H1 (cell line): ENCODE measurements at regions not wholly inside any gene's neighbourhood (a gene's known extent, or its start where the extent isn't known, plus 50 kb on each side); places are given as distances from the start of the nearest gene placed in this dataset.

Experiments used
- CTCF ChIA-PET: fragments of 300-600 bp; sonication (Branson Sonifier 250); formaldehyde crosslinking; loops from one replicate; lab custom pipeline; 2021; ENCODE audit not compliant: partially characterized antibody; lab: Charles Lee
- POLR2A ChIA-PET: fragments of 300-600 bp; sonication (Branson Sonifier 250); formaldehyde crosslinking; loops from one replicate; lab custom pipeline; 2021; ENCODE audit warnings: inconsistent platforms; ENCODE audit not compliant: partially characterized antibody; lab: Charles Lee
- DNase-seq, 2 experiments: peaks; one replicate each; pipeline versions ENCODE4 v3.0.0 to v3.0.0-alpha.2; 2010 to 2022; ENCODE audit warnings: low spot score in 2 of 2, low read depth in 1 of 2, mixed read lengths in 1 of 2
- FAIRE-seq: peaks from 2 replicates; lab custom pipeline; 2011; peaks lifted over from hg19 to GRCh38; lab: Jason Lieb, UNC
- H2AFZ ChIP-seq: 2 replicates; pipeline ENCODE4 v1.8.1; 2012; ENCODE audit warnings: low read length, inconsistent platforms
- H2AK5ac ChIP-seq: 2 replicates; pipeline ENCODE4 v1.6.1; 2013; ENCODE audit warnings: low read depth, low read length
- H2BK120ac ChIP-seq: replicated peaks from 2 replicates; pipeline ENCODE3; 2013; ENCODE audit warnings: low read depth, low read length, inconsistent platforms
- H2BK12ac ChIP-seq: 2 replicates; pipeline ENCODE4 v1.6.1; 2013; ENCODE audit warnings: low read depth, low read length
- H2BK15ac ChIP-seq: 2 replicates; pipeline ENCODE4 v1.6.1; 2013; ENCODE audit warnings: low read length
- H2BK20ac ChIP-seq: 2 replicates; pipeline ENCODE4 v1.6.1; 2013; ENCODE audit warnings: low read length
- H2BK5ac ChIP-seq: 2 replicates; pipeline ENCODE4 v1.6.1; 2013; ENCODE audit warnings: low read depth, low read length
- H3K14ac ChIP-seq: 2 replicates; pipeline ENCODE4 v1.6.1; 2013; ENCODE audit warnings: inconsistent platforms; ENCODE audit not compliant: insufficient read length
- H3K18ac ChIP-seq: 2 replicates; pipeline ENCODE4 v1.6.1; 2013; ENCODE audit warnings: low read length; ENCODE audit errors: extremely low read depth
- H3K23ac ChIP-seq: 2 replicates; pipeline ENCODE4 v1.6.1; 2013; ENCODE audit warnings: inconsistent platforms; ENCODE audit not compliant: insufficient read length
- H3K23me2 ChIP-seq: 2 replicates; pipeline ENCODE4 v1.6.1; 2013; ENCODE audit warnings: low read depth, low read length
- H3K27ac ChIP-seq: 2 replicates; pipeline ENCODE4 v1.6.1; 2011; ENCODE audit warnings: low read depth, low read length, inconsistent platforms
- H3K27me3 ChIP-seq, 4 experiments: replicated peaks in 1 of 4; 1 replicate in 1 of 4; 2 replicates in 3 of 4; pipeline versions ENCODE4 v1.6.1 to v1.8.1; 2011 to 2013; ENCODE audit warnings: low read length in 3 of 4, mild to moderate bottlenecking in 3 of 4, inconsistent platforms in 2 of 4, mixed read lengths in 2 of 4, moderate library complexity in 1 of 4; ENCODE audit not compliant: control insufficient read depth in 3 of 4, insufficient read depth in 3 of 4; ENCODE audit errors: extremely low read depth in 1 of 4
- H3K36me3 ChIP-seq, 4 experiments: 2 replicates each; pipeline versions ENCODE4 v1.6.1 to v1.8.1; 2011 to 2013; ENCODE audit warnings: mild to moderate bottlenecking in 4 of 4, low read length in 3 of 4, moderate library complexity in 2 of 4, control low read depth in 1 of 4, inconsistent platforms in 1 of 4; ENCODE audit not compliant: insufficient read depth in 4 of 4, control insufficient read depth in 2 of 4
- H3K4ac ChIP-seq: replicated peaks from 2 replicates; pipeline ENCODE3; 2013; ENCODE audit warnings: low read length, low read depth, mixed read lengths, inconsistent platforms; ENCODE audit not compliant: insufficient read length
- H3K4me1 ChIP-seq, 4 experiments: replicated peaks in 1 of 4; 1 replicate in 1 of 4; 2 replicates in 3 of 4; pipeline versions ENCODE4 v1.6.1 to v1.8.1; 2011 to 2013; ENCODE audit warnings: low read length in 3 of 4, inconsistent platforms in 2 of 4, mixed read lengths in 1 of 4; ENCODE audit not compliant: insufficient read depth in 4 of 4, control insufficient read depth in 3 of 4
- H3K4me2 ChIP-seq, 2 experiments: 2 replicates each; pipeline versions ENCODE4 v1.6.1 to v1.8.1; 2011 to 2013; ENCODE audit warnings: low read depth in 2 of 2, low read length in 2 of 2, control low read depth in 1 of 2, inconsistent platforms in 1 of 2, mild to moderate bottlenecking in 1 of 2; ENCODE audit not compliant: insufficient read depth in 1 of 2
- H3K4me3 ChIP-seq, 4 experiments: fragments of 200-600, 300-600 bp in 1 of 4; sonication (generic), shearing (Covaris generic), sonication (Bioruptor Twin) in 1 of 4; 2 replicates each; pipeline versions ENCODE4 v1.5.1 to v1.8.1; 2011 to 2016; ENCODE audit warnings: low read length in 4 of 4, low read depth in 3 of 4, control low read depth in 2 of 4, inconsistent platforms in 2 of 4, mild to moderate bottlenecking in 2 of 4, mixed read lengths in 1 of 4, moderate library complexity in 1 of 4; ENCODE audit not compliant: insufficient read depth in 2 of 4; ENCODE audit errors: extremely low read depth in 1 of 4
- H3K56ac ChIP-seq: replicated peaks from 2 replicates; pipeline ENCODE3; 2013; ENCODE audit warnings: low read depth, mild to moderate bottlenecking, mixed read lengths, low read length, inconsistent platforms; ENCODE audit not compliant: insufficient read length
- H3K79me1 ChIP-seq: 2 replicates; pipeline ENCODE4 v1.6.1; 2013; ENCODE audit warnings: low read depth, low read length, control low read depth
- H3K79me2 ChIP-seq, 2 experiments: 2 replicates each; pipeline versions ENCODE4 v1.6.1 to v1.8.1; 2012 to 2013; ENCODE audit warnings: low read length in 2 of 2, mild to moderate bottlenecking in 2 of 2, inconsistent platforms in 1 of 2; ENCODE audit not compliant: insufficient read depth in 2 of 2, control insufficient read depth in 1 of 2
- H3K9ac ChIP-seq, 4 experiments: replicated peaks in 1 of 4; 1 replicate in 1 of 4; 2 replicates in 3 of 4; pipeline versions ENCODE4 v1.6.1 to v1.8.1; 2011 to 2013; ENCODE audit warnings: low read depth in 3 of 4, low read length in 3 of 4, control low read depth in 2 of 4, mild to moderate bottlenecking in 2 of 4, moderate library complexity in 2 of 4, inconsistent platforms in 1 of 4; ENCODE audit errors: extremely low read depth in 1 of 4
- H3K9me3 ChIP-seq, 2 experiments: 2 replicates each; pipeline versions ENCODE4 v1.6.1 to v1.8.1; 2012 to 2013; ENCODE audit warnings: mild to moderate bottlenecking in 2 of 2, moderate library complexity in 2 of 2, control low read depth in 1 of 2, inconsistent platforms in 1 of 2, low read depth in 1 of 2, low read length in 1 of 2, mixed read lengths in 1 of 2; ENCODE audit not compliant: insufficient read depth in 2 of 2
- H4K20me1 ChIP-seq, 2 experiments: replicated peaks in 1 of 2; 2 replicates each; pipeline versions ENCODE3 to v1.8.1; 2011 to 2013; ENCODE audit warnings: inconsistent platforms in 2 of 2, low read length in 2 of 2, mild to moderate bottlenecking in 1 of 2; ENCODE audit not compliant: insufficient read depth in 2 of 2, control insufficient read depth in 1 of 2
- H4K5ac ChIP-seq: 2 replicates; pipeline ENCODE4 v1.6.1; 2013; ENCODE audit warnings: low read length, low read depth, mixed read lengths, inconsistent platforms; ENCODE audit not compliant: insufficient read length
- H4K8ac ChIP-seq: 2 replicates; pipeline ENCODE4 v1.8.0; 2013; ENCODE audit warnings: mild to moderate bottlenecking, moderate library complexity, low read length, inconsistent platforms; ENCODE audit not compliant: insufficient read depth; ENCODE audit errors: extremely low read depth
- H4K91ac ChIP-seq: replicated peaks from 2 replicates; pipeline ENCODE3; 2013; ENCODE audit warnings: low read length, mixed read lengths, inconsistent platforms; ENCODE audit not compliant: insufficient read length
- BCL11A ChIP-seq, 2 experiments: IDR thresholded peaks; one replicate each; pipeline ENCODE4 v1.6.1; 2011; ENCODE audit warnings: low read depth in 2 of 2, low read length in 2 of 2, mild to moderate bottlenecking in 2 of 2
- CBX5 ChIP-seq: fragments of 300-800, 300-1000 bp; sonication (generic); IDR thresholded peaks from 2 replicates; pipeline ENCODE4 v1.7.1; 2016; ENCODE audit warnings: antibody characterized with exemption, low read length, low read depth
- KDM4A ChIP-seq: IDR thresholded peaks from one replicate; pipeline ENCODE4 v1.7.1; 2012; ENCODE audit warnings: low read depth, mild to moderate bottlenecking, moderate library complexity, low read length, inconsistent platforms; ENCODE audit not compliant: severe bottlenecking
- RFX5 ChIP-seq: IDR thresholded peaks from 2 replicates; pipeline ENCODE4 v1.6.1; 2011; ENCODE audit warnings: low read depth, low read length, improper control_type of control experiment, borderline replicate concordance
- SP4 ChIP-seq: IDR thresholded peaks from 2 replicates; pipeline ENCODE4 v1.6.1; 2012; ENCODE audit warnings: low read length, inconsistent platforms
- YY1 ChIP-seq: IDR thresholded peaks from 2 replicates; pipeline ENCODE4 v1.6.1; 2011; ENCODE audit warnings: low read depth, mild to moderate bottlenecking, low read length
- WGBS, 2 experiments: shearing (Covaris generic) in 1 of 2; methylation state at CpG; one replicate each; pipeline versions ENCODE4 v1.1.6 to v1.1.7; 2013 to 2015; ENCODE audit warnings: low lambda C conversion rate in 2 of 2, mixed read lengths in 2 of 2, inconsistent platforms in 1 of 2, low coverage in 1 of 2, missing lambda C conversion rate in 1 of 2; ENCODE audit not compliant: insufficient replicate concordance in 2 of 2, insufficient coverage in 1 of 2, insufficient read length in 1 of 2; ENCODE audit errors: extremely low coverage in 1 of 2, missing lambda C conversion rate in 1 of 2; 5-methylcytosine and 5-hydroxymethylcytosine counted together
- TF ChIP-seq, protein P1 (sequence below): IDR thresholded peaks from 2 replicates; pipeline ENCODE4 v1.6.1; 2012; ENCODE audit warnings: inconsistent platforms

DNA sequence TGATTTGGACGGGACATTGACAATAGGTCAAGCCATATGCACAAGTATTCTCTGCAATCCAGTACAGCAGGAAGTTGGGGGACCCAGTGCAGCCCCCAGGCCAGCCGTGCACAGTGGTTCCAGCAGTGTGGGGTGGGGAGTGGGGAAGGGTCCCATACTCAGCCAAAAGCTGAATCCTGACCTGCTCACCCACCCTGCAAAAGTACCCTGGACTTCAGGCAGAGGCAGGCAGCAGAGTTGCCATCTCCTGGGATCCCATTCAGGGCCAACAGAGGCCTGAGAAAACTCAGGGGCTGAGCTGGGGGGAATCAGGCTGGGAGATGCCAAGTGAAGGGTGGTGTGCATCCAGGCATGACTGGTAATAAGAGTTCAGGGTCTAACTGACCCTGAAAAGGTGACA, 83.9 kb downstream of the ALG10 start:
- no peak overlapping the region for H2BK20ac ChIP-seq
- no peak overlapping the region for H2BK15ac ChIP-seq
- H3K14ac ChIP-seq, result no peak overlapping the region
- no peak overlapping the region for H4K5ac ChIP-seq
- H3K4me1 ChIP-seq, result no peaks in the 10 kb centered on the region
- no peak overlapping the region for H3K23ac ChIP-seq
- H3K23me2 ChIP-seq, result no peaks in the 10 kb centered on the region
- no peak overlapping the region for H3K4ac ChIP-seq
- no peak for TF ChIP-seq SP4
- no peak for TF ChIP-seq RFX5
- TF ChIP-seq BCL11A (IDR thresholded peaks at IDR 0.05; ENCODE audit: low read depth in 2 of 2, low read length in 2 of 2), result no peak
- TF ChIP-seq, protein P1, sequence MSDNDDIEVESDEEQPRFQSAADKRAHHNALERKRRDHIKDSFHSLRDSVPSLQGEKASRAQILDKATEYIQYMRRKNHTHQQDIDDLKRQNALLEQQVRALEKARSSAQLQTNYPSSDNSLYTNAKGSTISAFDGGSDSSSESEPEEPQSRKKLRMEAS, result no peak
- no peak for TF ChIP-seq YY1
- TF ChIP-seq KDM4A, result no peak
- no peak for TF ChIP-seq CBX5
- TF ChIP-seq, all 59 proteins: peak for 0
- H2AFZ ChIP-seq, result no peak overlapping the region
- no peak overlapping the region for H2BK5ac ChIP-seq
- no peak overlapping the region for H3K9ac ChIP-seq
- H4K20me1 ChIP-seq, result no peaks in the 10 kb centered on the region
- no peak overlapping the region for H3K27ac ChIP-seq
- no peak overlapping the region for H4K91ac ChIP-seq
- 83% methylated on average over 2 of the region's 2 CpGs; no CpG with 5 or more reads in 1 of the 2 experiments for WGBS, 2 experiments
- H3K79me1 ChIP-seq, result no peaks in the 10 kb centered on the region
- DNase-seq (no peak), FAIRE-seq (no peak)
- no peak overlapping the region for H3K4me2 ChIP-seq
- no peak overlapping the region for H3K4me3 ChIP-seq
- no peak overlapping the region for H4K8ac ChIP-seq
- no peaks in the 10 kb centered on the region; a peak in 1 of 8 replicates for H3K36me3 ChIP-seq
- no peaks in the 10 kb centered on the region for H3K79me2 ChIP-seq
- no peak overlapping the region for H2AK5ac ChIP-seq
- CTCF ChIA-PET, result no interaction called here
- H3K9me3 ChIP-seq, result peaks cover 45 to 68% of the 10 kb centered on the region in 2 experiments
- no peak overlapping the region for H3K18ac ChIP-seq
- no peak overlapping the region for H2BK120ac ChIP-seq
- POLR2A ChIA-PET, result no interaction called here
- no peak overlapping the region for H2BK12ac ChIP-seq
- no peaks in the 10 kb centered on the region for H3K27me3 ChIP-seq
- H3K56ac ChIP-seq, result no peak overlapping the region
